Neural crest cell (in vitro differentiated cells): ENCODE measurements at regions not wholly inside any gene's neighbourhood (a gene's known extent, or its start where the extent isn't known, plus 50 kb on each side); places are given as distances from the start of the nearest gene placed in this dataset.

Experiments
- DNase-seq: peaks from one replicate; pipeline ENCODE4 v3.0.0; 2021; ENCODE audit warnings: low read depth, mixed read lengths, low spot score
- H3K27ac Mint-ChIP-seq: one replicate; pipeline ENCODE4 v1.8.0; 2021; ENCODE audit warnings: mild to moderate bottlenecking, mixed read lengths; ENCODE audit not compliant: unreplicated experiment
- H3K27me3 Mint-ChIP-seq: 2 replicates; pipeline ENCODE4 v1.8.0; 2021; ENCODE audit warnings: low read depth, mild to moderate bottlenecking, mixed read lengths
- H3K36me3 Mint-ChIP-seq: 2 replicates; pipeline ENCODE4 v1.8.0; 2021; ENCODE audit warnings: low read depth, mild to moderate bottlenecking, mixed read lengths
- H3K4me1 Mint-ChIP-seq: 2 replicates; pipeline ENCODE4 v1.8.0; 2021; ENCODE audit warnings: mixed read lengths
- H3K4me3 Mint-ChIP-seq: one replicate; pipeline ENCODE4 v1.8.0; 2021; ENCODE audit warnings: mild to moderate bottlenecking, mixed read lengths
- H3K9me3 Mint-ChIP-seq: 2 replicates; pipeline ENCODE4 v1.8.0; 2021; ENCODE audit warnings: mixed read lengths
- CTCF ChIP-seq: fragments of 200-600 bp; sonication (generic); conservative IDR thresholded peaks from 2 replicates; pipeline ENCODE4 v1.5.0; 2021; ENCODE audit warnings: antibody characterized with exemption, mild to moderate bottlenecking

DNA sequence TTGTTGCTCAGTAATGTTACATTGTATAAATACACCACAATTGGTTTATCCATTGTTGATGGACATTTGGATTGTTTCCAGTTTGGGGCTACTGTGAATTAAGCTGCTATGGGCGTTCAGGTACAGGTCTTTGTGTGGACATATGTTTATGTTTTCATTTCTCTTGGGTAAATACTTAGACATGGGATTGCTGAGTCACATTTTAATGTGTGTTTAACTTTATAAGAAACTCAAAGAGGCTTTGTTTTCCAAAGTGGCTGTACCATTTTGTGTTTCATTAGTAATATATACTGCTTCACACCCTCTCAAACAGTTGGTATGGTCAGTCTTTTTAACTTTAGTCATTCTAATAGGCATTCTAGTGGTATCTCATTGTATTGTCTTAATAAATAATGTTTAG lies 225.0 kb downstream of the SPTSSA start:
- Mint-ChIP-seq H3K27ac (no peak overlapping the region), H3K27me3 (no peaks in the 10 kb centered on the region), H3K9me3 (no peaks in the 10 kb centered on the region), H3K4me3 (no peak overlapping the region), H3K36me3 (no peaks in the 10 kb centered on the region), H3K4me1 (no peaks in the 10 kb centered on the region)
- no peak for DNase-seq
- no peak for TF ChIP-seq CTCF

- Mint-ChIP-seq H3K27ac (no peak overlapping the region), H3K27me3 (no peaks in the 10 kb centered on the region), H3K36me3 (no peaks in the 10 kb centered on the region), H3K9me3 (no peaks in the 10 kb centered on the region), H3K4me3 (no peak overlapping the region), H3K4me1 (no peaks in the 10 kb centered on the region)
- no peak for DNase-seq
- TF ChIP-seq CTCF: no peak
Measured at GRCh38 chr14:34235643-34236300, 226.3 kb downstream of the SPTSSA start.

DNA sequence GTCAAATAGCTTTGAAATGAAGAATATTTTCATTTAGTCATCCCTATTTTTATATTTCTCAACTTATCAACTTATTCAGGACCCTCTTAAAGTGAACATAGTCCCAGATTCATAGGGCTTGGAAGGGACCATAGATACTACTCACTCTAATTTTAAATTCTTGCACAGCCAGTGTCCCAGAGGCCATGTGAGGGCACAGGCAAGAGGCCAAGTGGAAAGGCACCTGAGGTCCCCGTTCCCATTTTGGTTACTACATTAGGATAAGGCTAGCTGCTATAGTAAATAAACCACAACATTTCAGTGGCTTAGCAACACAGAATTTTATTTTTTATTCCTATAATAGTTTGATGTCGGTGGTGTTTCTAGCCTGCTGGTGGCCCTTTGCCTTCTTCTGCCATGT lies 227.8 kb downstream of the SPTSSA start:
- H3K4me1 Mint-ChIP-seq: no peaks in the 10 kb centered on the region
- no peaks in the 10 kb centered on the region for H3K36me3 Mint-ChIP-seq
- H3K27me3 Mint-ChIP-seq: no peaks in the 10 kb centered on the region
- DNase-seq: no peak
- no peaks in the 10 kb centered on the region for H3K9me3 Mint-ChIP-seq
- no peak overlapping the region for H3K27ac Mint-ChIP-seq
- no peak overlapping the region for H3K4me3 Mint-ChIP-seq
- no peak for TF ChIP-seq CTCF

- no peak overlapping the region for H3K4me3 Mint-ChIP-seq
- no peak overlapping the region for H3K27ac Mint-ChIP-seq
- no peak for DNase-seq
- no peaks in the 10 kb centered on the region for H3K36me3 Mint-ChIP-seq
- no peaks in the 10 kb centered on the region for H3K27me3 Mint-ChIP-seq
- TF ChIP-seq CTCF: no peak
- no peaks in the 10 kb centered on the region for H3K9me3 Mint-ChIP-seq
- no peaks in the 10 kb centered on the region for H3K4me1 Mint-ChIP-seq
Measured at GRCh38 chr14:34233619-34234018, 228.4 kb downstream of the SPTSSA start.

- H3K36me3 Mint-ChIP-seq: no peaks in the 10 kb centered on the region
- TF ChIP-seq CTCF: no peak
- peaks cover 2% of the 10 kb centered on the region for H3K4me1 Mint-ChIP-seq
- H3K27me3 Mint-ChIP-seq: peaks cover 2% of the 10 kb centered on the region
- no peaks in the 10 kb centered on the region for H3K9me3 Mint-ChIP-seq
- no peak overlapping the region for H3K4me3 Mint-ChIP-seq
- no peak for DNase-seq
- no peak overlapping the region for H3K27ac Mint-ChIP-seq
Measured at GRCh38 chr14:34232790-34233189, 229.2 kb downstream of the SPTSSA start.
